B cell (primary cell): ENCODE measurements at regions not wholly inside any gene's neighbourhood (a gene's known extent, or its start where the extent isn't known, plus 50 kb on each side); places are given as distances from the start of the nearest gene placed in this dataset.

Experiments
- ATAC-seq: fragments of 200-7000 bp; cut with Tn5 transposase; one replicate; pipeline ENCODE4 v1.10.0; 2021; ENCODE audit warnings: low read depth, mild to moderate bottlenecking, moderate number of reproducible peaks, moderate library complexity
- CTCF ChIA-PET: fragments of 350-600 bp; sonication (Branson Sonifier 250); formaldehyde crosslinking; loops from one replicate; lab custom pipeline; 2021; ENCODE audit warnings: antibody characterized with exemption, inconsistent platforms; lab: Charles Lee
- POLR2A ChIA-PET: fragments of 350-600 bp; sonication (Branson Sonifier 250); formaldehyde crosslinking; loops from one replicate; lab custom pipeline; 2021; ENCODE audit warnings: antibody characterized with exemption; lab: Charles Lee
- DNase-seq: peaks from one replicate; pipeline ENCODE4 v3.0.0; 2013
- H2AFZ ChIP-seq: 2 replicates; pipeline ENCODE4 v1.6.1; 2012; ENCODE audit warnings: mild to moderate bottlenecking, low read depth, low read length; ENCODE audit not compliant: insufficient read depth, poor library complexity, severe bottlenecking
- H3K27ac ChIP-seq, 2 donors: 1 replicate in 1 of 2; 2 replicates in 1 of 2; pipeline ENCODE4 v1.5.1; 2012 to 2013; ENCODE audit warnings: low read length in 2 of 2, mild to moderate bottlenecking in 2 of 2, moderate library complexity in 1 of 2
- H3K27me3 ChIP-seq, 4 experiments: fragments of 200-600 bp in 1 of 4; sonication (generic) in 1 of 4; replicated peaks in 1 of 4; 1 replicate in 2 of 4; 2 replicates in 2 of 4; pipeline versions ENCODE4 v1.6.1 to v1.7.0; 2013 to 2016; ENCODE audit warnings: low read length in 3 of 4, mild to moderate bottlenecking in 2 of 4, mixed read lengths in 1 of 4, moderate library complexity in 1 of 4; ENCODE audit not compliant: insufficient read depth in 4 of 4, control insufficient read depth in 3 of 4; ENCODE audit errors: control extremely low read depth in 1 of 4
- H3K36me3 ChIP-seq, 2 experiments: replicated peaks in 1 of 2; 1 replicate in 1 of 2; 2 replicates in 1 of 2; pipeline versions ENCODE4 v1.6.1 to v1.7.1; 2013; ENCODE audit warnings: low read length in 1 of 2; ENCODE audit not compliant: insufficient read depth in 2 of 2, control insufficient read depth in 1 of 2; ENCODE audit errors: control extremely low read depth in 1 of 2, extremely low read depth in 1 of 2
- H3K4me1 ChIP-seq, 2 donors: fragments of 200-600 bp in 1 of 2; sonication (generic) in 1 of 2; 1 replicate in 1 of 2; 2 replicates in 1 of 2; pipeline versions ENCODE4 v1.5.1 to v1.6.1; 2013 to 2017; ENCODE audit warnings: low read length in 2 of 2; ENCODE audit not compliant: control insufficient read depth in 2 of 2, insufficient read depth in 2 of 2
- H3K4me2 ChIP-seq: replicated peaks from 2 replicates; pipeline ENCODE3; 2012; ENCODE audit warnings: mild to moderate bottlenecking, low read depth, low read length; ENCODE audit not compliant: poor library complexity, severe bottlenecking
- H3K4me3 ChIP-seq, 5 experiments: fragments of 200-600 bp in 1 of 5; sonication (generic) in 1 of 5; 1 replicate in 3 of 5; 2 replicates in 2 of 5; pipeline versions ENCODE4 v1.5.1 to v1.7.0; 2011 to 2016; ENCODE audit warnings: low read length in 4 of 5, mild to moderate bottlenecking in 4 of 5, low read depth in 2 of 5, control low read depth in 1 of 5, moderate library complexity in 1 of 5; ENCODE audit not compliant: insufficient read depth in 1 of 5; ENCODE audit errors: control extremely low read depth in 1 of 5, extremely low read depth in 1 of 5
- H3K79me2 ChIP-seq: fragments of 200-600 bp; sonication (generic); one replicate; pipeline ENCODE4 v1.6.0; 2016; ENCODE audit warnings: low read length; ENCODE audit not compliant: control insufficient read depth, insufficient read depth
- H3K9ac ChIP-seq: fragments of 200-600 bp; sonication (generic); 2 replicates; pipeline ENCODE4 v1.6.1; 2017; ENCODE audit warnings: mild to moderate bottlenecking, low read length, moderate library complexity
- H3K9me3 ChIP-seq, 3 donors: one replicate each; pipeline versions ENCODE4 v1.6.1 to v1.7.1; 2013; ENCODE audit warnings: low read length in 2 of 3; ENCODE audit not compliant: control insufficient read depth in 2 of 3, insufficient read depth in 1 of 3; ENCODE audit errors: control extremely low read depth in 1 of 3
- H4K20me1 ChIP-seq: 2 replicates; pipeline ENCODE4 v1.6.0; 2012; ENCODE audit warnings: mild to moderate bottlenecking, low read length; ENCODE audit not compliant: insufficient read depth, control insufficient read depth, poor library complexity, severe bottlenecking
- H3K27ac Mint-ChIP-seq: one replicate; pipeline ENCODE4 v1.8.0; 2021; ENCODE audit warnings: mixed read lengths
- H3K27me3 Mint-ChIP-seq: one replicate; pipeline ENCODE4 v1.8.0; 2021; ENCODE audit warnings: mixed read lengths
- H3K4me1 Mint-ChIP-seq: one replicate; pipeline ENCODE4 v1.8.0; 2021; ENCODE audit warnings: mixed read lengths
- H3K4me3 Mint-ChIP-seq: one replicate; pipeline ENCODE4 v1.8.0; 2021; ENCODE audit warnings: mixed read lengths
- H3K9me3 Mint-ChIP-seq: one replicate; pipeline ENCODE4 v1.8.0; 2022; ENCODE audit warnings: mixed read lengths; ENCODE audit not compliant: insufficient read depth
- CTCF ChIP-seq: fragments of 200-600 bp; IDR thresholded peaks from one replicate; pipeline ENCODE4 v1.8.0; 2022; ENCODE audit warnings: antibody characterized with exemption, mild to moderate bottlenecking
- EZH2 ChIP-seq: IDR thresholded peaks from 2 replicates; pipeline ENCODE4 v1.6.1; 2012; ENCODE audit warnings: borderline replicate concordance, low read depth, mild to moderate bottlenecking, moderate library complexity, low read length; ENCODE audit not compliant: insufficient read depth, poor library complexity, severe bottlenecking
- WGBS: methylation state at CpG from one replicate; pipeline ENCODE4 v1.1.5; 2013; ENCODE audit warnings: missing lambda C conversion rate; ENCODE audit not compliant: insufficient coverage; 5-methylcytosine and 5-hydroxymethylcytosine counted together
- intact Hi-C: fragments of 100-400 bp; cut with micrococcal nuclease; formaldehyde crosslinking; loops from one replicate; pipeline ENCODE4 v1.10.0; 2022

- Mint-ChIP-seq H3K4me3 (no peak overlapping the region), H3K4me1 (no peaks in the 10 kb centered on the region), H3K9me3 (no peaks in the 10 kb centered on the region), H3K27me3 (peaks cover 15% of the 10 kb centered on the region), H3K27ac (no peak overlapping the region)
- H3K4me1 ChIP-seq: no peaks in the 10 kb centered on the region
- H3K9me3 ChIP-seq: no peaks in the 10 kb centered on the region
- H3K4me3 ChIP-seq: no peak overlapping the region
- ChIA-PET POLR2A (no interaction called here), CTCF (no interaction called here)
- TF ChIP-seq EZH2: no peak
- no peak for TF ChIP-seq CTCF
- H3K27me3 ChIP-seq: peaks cover 0 to 5% (median 0%) of the 10 kb centered on the region in 4 experiments
- no peak overlapping the region for H3K9ac ChIP-seq
- intact Hi-C loops: no loop called here
- no peak overlapping the region for H3K27ac ChIP-seq
- no peak overlapping the region for H3K4me2 ChIP-seq
- no peaks in the 10 kb centered on the region for H3K36me3 ChIP-seq
- WGBS: 100% methylated on average over 1 of the region's 2 CpGs
- no peak overlapping the region for H2AFZ ChIP-seq
- ATAC-seq: no peak
- no peak for DNase-seq
- H4K20me1 ChIP-seq: no peaks in the 10 kb centered on the region
- no peaks in the 10 kb centered on the region for H3K79me2 ChIP-seq
Observed at GRCh38 chr5:72721844-72722243, 94.6 kb upstream of the TNPO1 start.

- ATAC-seq (no peak), DNase-seq (no peak)
- ChIA-PET POLR2A (no interaction called here), CTCF (no interaction called here)
- no peak overlapping the region for H3K27ac ChIP-seq
- no peak overlapping the region for H3K4me3 Mint-ChIP-seq
- H3K4me1 ChIP-seq: no peaks in the 10 kb centered on the region
- H2AFZ ChIP-seq: no peak overlapping the region
- H3K9me3 ChIP-seq: no peaks in the 10 kb centered on the region
- H3K4me1 Mint-ChIP-seq: no peaks in the 10 kb centered on the region
- no peak overlapping the region for H3K4me2 ChIP-seq
- no peak for TF ChIP-seq CTCF
- no peak for TF ChIP-seq EZH2
- no peaks in the 10 kb centered on the region for H3K79me2 ChIP-seq
- intact Hi-C loops: no loop called here
- peaks cover 0 to 5% (median 0%) of the 10 kb centered on the region in 4 experiments for H3K27me3 ChIP-seq
- no peak overlapping the region for H3K4me3 ChIP-seq
- peaks cover 11% of the 10 kb centered on the region for H3K27me3 Mint-ChIP-seq
- H3K9ac ChIP-seq: no peak overlapping the region
- H3K27ac Mint-ChIP-seq: no peak overlapping the region
- no peaks in the 10 kb centered on the region for H3K9me3 Mint-ChIP-seq
- H4K20me1 ChIP-seq: no peaks in the 10 kb centered on the region
- H3K36me3 ChIP-seq: no peaks in the 10 kb centered on the region
- WGBS: no CpG with 5 or more reads among the region's 4 CpGs
Observed at GRCh38 chr5:72720205-72720604, 96.3 kb upstream of the TNPO1 start.
